AG10803 (cell line): ENCODE measurements at regions not wholly inside any gene's neighbourhood (a gene's known extent, or its start where the extent isn't known, plus 50 kb on each side); places are given as distances from the start of the nearest gene placed in this dataset.

ENCODE experiments used
- DNase-seq: peaks from one replicate; pipeline ENCODE4 v3.0.0; 2010; ENCODE audit warnings: low read depth
- H3K4me3 ChIP-seq: 2 replicates; pipeline ENCODE4 v1.5.1; 2011; ENCODE audit warnings: mild to moderate bottlenecking, low read length, control low read depth
- CTCF ChIP-seq: conservative IDR thresholded peaks from 2 replicates; pipeline ENCODE4 v1.5.1; 2011; ENCODE audit warnings: mild to moderate bottlenecking, low read length, control low read depth, inconsistent platforms

DNA sequence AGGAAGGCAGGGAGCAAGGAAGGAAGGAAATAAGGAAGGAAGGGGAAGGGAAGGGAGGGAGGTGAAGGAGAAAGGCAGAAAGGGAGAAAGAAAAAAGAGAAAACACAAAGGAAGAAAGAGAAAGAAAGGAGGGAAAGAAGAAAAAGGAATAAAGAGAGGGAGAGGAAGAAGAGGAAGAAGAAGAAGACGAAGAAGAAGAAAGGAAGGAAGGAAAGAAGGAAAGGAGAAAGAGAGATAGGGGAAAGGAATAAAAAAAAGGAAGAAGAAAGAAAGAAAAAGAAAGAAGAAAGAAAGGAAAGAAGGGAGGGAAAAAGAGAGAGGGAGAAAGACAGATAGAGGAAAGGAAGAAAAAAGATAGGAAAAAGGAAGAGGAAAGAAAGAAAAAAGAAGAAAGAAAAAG, 128.0 kb downstream of the MXRA5 start:
- TF ChIP-seq CTCF = no peak

DNA sequence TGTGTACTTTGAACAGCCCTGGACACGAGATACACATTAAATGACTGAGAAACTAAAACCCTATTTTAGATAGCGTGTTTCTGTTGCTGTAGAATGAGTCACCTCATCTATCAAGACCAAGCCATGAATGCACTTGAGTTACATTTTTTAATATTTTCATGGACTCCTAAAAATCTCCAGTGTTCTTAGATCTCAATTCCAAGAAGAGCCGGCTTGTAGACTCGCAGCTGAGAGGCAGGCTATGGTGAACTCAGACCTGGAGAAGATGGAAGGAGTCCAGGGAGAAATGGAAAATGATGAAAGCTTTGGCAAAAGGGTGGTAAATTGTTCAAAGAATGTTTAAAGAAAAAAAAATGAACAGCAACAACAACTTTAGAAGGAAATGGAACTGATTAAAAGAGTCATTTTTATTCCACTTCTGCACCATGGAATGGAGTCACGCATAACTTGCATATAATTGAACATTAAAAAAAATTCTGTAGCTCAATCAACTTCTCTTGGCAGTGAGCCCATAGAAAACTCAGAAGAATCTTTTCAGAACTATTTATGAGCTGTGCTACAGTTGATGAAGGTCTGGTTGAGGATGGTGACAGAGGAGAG, 129.8 kb downstream of the MXRA5 start:
- H3K4me3 ChIP-seq = no peak overlapping the region
- peak; percentile 81 for DNase-seq
- no peak for TF ChIP-seq CTCF

More for the DNA sequence above, 128.0 kb downstream of the MXRA5 start:
- H3K4me3 ChIP-seq = no peak overlapping the region
- DNase-seq = no peak

GRCh38 chrX:3215249-3215648, 131.2 kb downstream of the MXRA5 start:
- TF ChIP-seq CTCF = no peak
- DNase-seq = no peak

GRCh38 chrX:3206314-3206713, 140.1 kb downstream of the MXRA5 start:
- H3K4me3 ChIP-seq = no peak overlapping the region
- no peak for TF ChIP-seq CTCF
- no peak for DNase-seq

More at GRCh38 chrX:3215249-3215648, 131.2 kb downstream of the MXRA5 start:
- no peak overlapping the region for H3K4me3 ChIP-seq

GRCh38 chrX:3204606-3205005, 141.8 kb downstream of the MXRA5 start:
- H3K4me3 ChIP-seq = no peak overlapping the region
- TF ChIP-seq CTCF = no peak
- DNase-seq = peak; percentile 34

- TF ChIP-seq CTCF = no peak
- DNase-seq = no peak
- no peak overlapping the region for H3K4me3 ChIP-seq
Observed at GRCh38 chrX:3195845-3196244, 150.6 kb downstream of the MXRA5 start.

DNA sequence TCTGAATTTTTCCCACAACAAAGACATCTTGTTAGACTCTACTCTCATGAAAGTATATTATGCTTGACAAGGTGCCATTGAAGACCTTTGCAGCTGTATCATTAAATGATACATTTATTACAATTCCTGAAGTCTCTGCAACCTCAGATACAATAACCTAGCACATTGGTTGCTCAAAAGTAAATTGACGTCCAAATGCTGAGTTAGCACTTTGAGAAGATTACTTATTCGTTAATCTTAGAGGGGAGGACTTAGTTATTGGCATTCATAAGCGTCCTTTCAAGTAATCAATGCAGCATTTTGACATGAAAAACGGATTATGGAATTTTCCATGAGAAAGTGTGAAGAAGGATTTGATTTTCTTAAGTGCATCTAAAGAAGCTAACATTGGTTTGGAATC, 151.6 kb downstream of the ARSF start:
- no peak overlapping the region for H3K4me3 ChIP-seq
- no peak for TF ChIP-seq CTCF
- DNase-seq = no peak
